OCI-LY1 (cell line): ENCODE measurements at regions not wholly inside any gene's neighbourhood (a gene's known extent, or its start where the extent isn't known, plus 50 kb on each side); places are given as distances from the start of the nearest gene placed in this dataset.

Experiments
- CTCF ChIP-seq: fragments of 200-600 bp; sonication (generic), shearing (Covaris generic); IDR thresholded peaks from 2 replicates; pipeline ENCODE4 v1.5.1; 2017; ENCODE audit warnings: mild to moderate bottlenecking, antibody characterized with exemption, low read length, moderate library complexity, mixed read lengths
- EZH2 ChIP-seq: fragments of 200-600 bp; sonication (generic), shearing (Covaris generic); IDR thresholded peaks from 2 replicates; pipeline ENCODE4 v1.8.0; 2017; ENCODE audit warnings: borderline replicate concordance, mixed run types, mild to moderate bottlenecking, antibody characterized with exemption, low read length, moderate library complexity, mixed read lengths

- TF ChIP-seq EZH2 = no peak
- no peak for TF ChIP-seq CTCF
These were observed 256.8 kb upstream of the RPS23 start for GRCh38 chr5:82534986-82535385.
